GM23338 (cell line): ENCODE measurements at regions not wholly inside any gene's neighbourhood (a gene's known extent, or its start where the extent isn't known, plus 50 kb on each side); places are given as distances from the start of the nearest gene placed in this dataset.

ENCODE experiments used
- CREB1 ChIP-seq: fragments of 250-450 bp; sonication (Bioruptor Pico); IDR thresholded peaks from 2 replicates; pipeline ENCODE4 v1.5.0; 2020; ENCODE audit warnings: low read depth, mild to moderate bottlenecking, moderate library complexity
- CTCF ChIP-seq, 2 experiments: fragments of 200-600 bp in 1 of 2; sonication (generic) in 1 of 2; conservative IDR thresholded peaks; 2 replicates each; pipeline versions ENCODE4 v1.5.1 to v1.6.1; 2016 to 2017; ENCODE audit warnings: antibody characterized with exemption in 2 of 2, low read depth in 2 of 2, mild to moderate bottlenecking in 2 of 2, moderate library complexity in 1 of 2
- ETS1 ChIP-seq: IDR thresholded peaks from 2 replicates; pipeline ENCODE4 v1.6.1; 2016; ENCODE audit warnings: antibody characterized with exemption
- EZH2 ChIP-seq: fragments of 200-600 bp; sonication (generic); IDR thresholded peaks from one replicate; pipeline ENCODE4 v1.8.0; 2017; ENCODE audit warnings: antibody characterized with exemption, mild to moderate bottlenecking, low read depth; ENCODE audit not compliant: unreplicated experiment
- EZH2phosphoT487 ChIP-seq: fragments of 200-600 bp; sonication (generic); IDR thresholded peaks from one replicate; pipeline ENCODE4 v1.8.1; 2018; ENCODE audit warnings: antibody characterized with exemption; ENCODE audit not compliant: unreplicated experiment
- JUNB ChIP-seq: IDR thresholded peaks from one replicate; pipeline ENCODE4 v1.6.1; 2016; ENCODE audit warnings: antibody characterized with exemption; ENCODE audit not compliant: unreplicated experiment
- POLR2AphosphoS5 ChIP-seq: IDR thresholded peaks from 2 replicates; pipeline ENCODE4 v1.6.1; 2016; ENCODE audit warnings: antibody characterized with exemption, low read depth
- REST ChIP-seq: IDR thresholded peaks from one replicate; pipeline ENCODE4 v1.6.1; 2018; ENCODE audit warnings: antibody characterized with exemption; ENCODE audit not compliant: unreplicated experiment
- ZNF114 ChIP-seq: fragments of 250-450 bp; sonication (Bioruptor Pico); IDR thresholded peaks from 2 replicates; pipeline ENCODE4 v1.5.0; 2020; ENCODE audit warnings: mild to moderate bottlenecking, moderate library complexity
- ZNF331 ChIP-seq: fragments of 250-450 bp; sonication (Bioruptor Pico); IDR thresholded peaks from 2 replicates; pipeline ENCODE4 v1.5.0; 2020; ENCODE audit warnings: low read depth, mild to moderate bottlenecking, moderate library complexity
- ZNF462 ChIP-seq: fragments of 250-450 bp; sonication (Bioruptor Pico); IDR thresholded peaks from 2 replicates; pipeline ENCODE4 v1.5.0; 2020; ENCODE audit warnings: mild to moderate bottlenecking, moderate library complexity

- TF ChIP-seq EZH2: no peak
- no peak for TF ChIP-seq CTCF (conservative IDR thresholded peaks at IDR 0.05; ENCODE audit: low read depth in 2 of 2)
- no peak for TF ChIP-seq REST
- TF ChIP-seq CREB1 (CRISPR knock-in tag): no peak
- TF ChIP-seq ZNF331 (CRISPR knock-in tag): no peak
- TF ChIP-seq POLR2AphosphoS5: no peak
- no peak for TF ChIP-seq JUNB
- TF ChIP-seq EZH2phosphoT487: no peak
- TF ChIP-seq ZNF462 (CRISPR knock-in tag): no peak
- TF ChIP-seq ETS1: no peak
- no peak for TF ChIP-seq ZNF114 (CRISPR knock-in tag)
Measured at GRCh38 chr9:16289639-16290038, 580.8 kb downstream of the BNC2 start.
